ENCODE measurements at regions not wholly inside any gene's neighbourhood (a gene's known extent, or its start where the extent isn't known, plus 50 kb on each side); places are given as distances from the start of the nearest gene placed in this dataset.

GRCh38 chr10:52706332-52707070 is 66.1 kb downstream of the MBL2 start:
- no peaks in the 10 kb centered on the region for H3K9me3 ChIP-seq
- no peaks in the 10 kb centered on the region for H3K36me3 ChIP-seq
- DNase-seq (ENCODE audit: low spot score in 2 of 2), result no peak
- H3K27ac ChIP-seq, result no peak overlapping the region
- peaks cover 0 to 3% (median 0%) of the 10 kb centered on the region in 4 donors for H3K4me1 ChIP-seq
- no peak overlapping the region for H3K4me3 ChIP-seq
- WGBS, 2 donors, result 78 to 83% methylated on average over 4 of the region's 4 CpGs
- no peak for TF ChIP-seq EP300 (IDR thresholded peaks at IDR 0.05)
- H3K27me3 ChIP-seq, result no peaks in the 10 kb centered on the region
